NCI-H1092 treated with DMSO at 0.1 percent for 48 hours (cell line): ENCODE measurements at regions not wholly inside any gene's neighbourhood (a gene's known extent, or its start where the extent isn't known, plus 50 kb on each side); places are given as distances from the start of the nearest gene placed in this dataset.

Experiments
- DNase-seq: peaks from one replicate; lab custom pipeline; 2025; lab: John Stamatoyannopoulos, UW

- no peak for DNase-seq
Measured at GRCh38 chr11:109165035-109165434, 257.0 kb upstream of the C11orf87 start.

- DNase-seq: no peak
Measured at GRCh38 chr11:109166441-109166840, 255.5 kb upstream of the C11orf87 start.

- no peak for DNase-seq
Measured at GRCh38 chr11:109173504-109173903, 248.5 kb upstream of the C11orf87 start.

GRCh38 chr11:109184376-109184775 lies 237.6 kb upstream of the C11orf87 start:
- no peak for DNase-seq

GRCh38 chr11:109192864-109193263 lies 229.1 kb upstream of the C11orf87 start:
- no peak for DNase-seq

- DNase-seq: no peak
Measured at GRCh38 chr11:109193880-109194279, 228.1 kb upstream of the C11orf87 start.

- DNase-seq: no peak
Measured at GRCh38 chr11:109196016-109196415, 226.0 kb upstream of the C11orf87 start.

GRCh38 chr11:109197656-109198055 lies 224.3 kb upstream of the C11orf87 start:
- DNase-seq: no peak

- no peak for DNase-seq
Measured at GRCh38 chr11:109203176-109203575, 218.8 kb upstream of the C11orf87 start.

GRCh38 chr11:109205312-109205711 lies 216.7 kb upstream of the C11orf87 start:
- no peak for DNase-seq

GRCh38 chr11:109208121-109208520 lies 213.9 kb upstream of the C11orf87 start:
- DNase-seq: no peak

- no peak for DNase-seq
Measured at GRCh38 chr11:109209572-109209971, 212.4 kb upstream of the C11orf87 start.

- DNase-seq: no peak
Measured at GRCh38 chr11:109221190-109221589, 200.8 kb upstream of the C11orf87 start.

- no peak for DNase-seq
Measured at GRCh38 chr11:109222761-109223160, 199.2 kb upstream of the C11orf87 start.

GRCh38 chr11:109223451-109223850 lies 198.5 kb upstream of the C11orf87 start:
- DNase-seq: no peak

- DNase-seq: no peak
Measured at GRCh38 chr11:109229682-109230081, 192.3 kb upstream of the C11orf87 start.

- no peak for DNase-seq
Measured at GRCh38 chr11:109236188-109236587, 185.8 kb upstream of the C11orf87 start.

- no peak for DNase-seq
Measured at GRCh38 chr11:109236696-109237095, 185.3 kb upstream of the C11orf87 start.

GRCh38 chr11:109237636-109238035 lies 184.4 kb upstream of the C11orf87 start:
- DNase-seq: no peak

- DNase-seq: no peak
Measured at GRCh38 chr11:109241988-109242536, 179.9 kb upstream of the C11orf87 start.

GRCh38 chr11:109247071-109247470 lies 174.9 kb upstream of the C11orf87 start:
- no peak for DNase-seq

- DNase-seq: no peak
Measured at GRCh38 chr11:109249597-109249996, 172.4 kb upstream of the C11orf87 start.

GRCh38 chr11:109251230-109251629 lies 170.8 kb upstream of the C11orf87 start:
- no peak for DNase-seq

GRCh38 chr11:109264128-109264527 lies 157.9 kb upstream of the C11orf87 start:
- no peak for DNase-seq
